GM19463 (cell line): ENCODE measurements at regions not wholly inside any gene's neighbourhood (a gene's known extent, or its start where the extent isn't known, plus 50 kb on each side); places are given as distances from the start of the nearest gene placed in this dataset.

Experiments
- ATAC-seq: cut with Tn5 transposase; IDR thresholded peaks from one replicate; pipeline ENCODE4 v1.9.1; 2021; ENCODE audit warnings: mild to moderate bottlenecking, moderate library complexity; ENCODE audit not compliant: unreplicated experiment

GRCh38 chr14:51539571-51540037 lies 112.1 kb upstream of the FRMD6 start:
- no peak for ATAC-seq

- no peak for ATAC-seq
Measured at GRCh38 chr14:51540364-51540763, 111.3 kb upstream of the FRMD6 start.

DNA sequence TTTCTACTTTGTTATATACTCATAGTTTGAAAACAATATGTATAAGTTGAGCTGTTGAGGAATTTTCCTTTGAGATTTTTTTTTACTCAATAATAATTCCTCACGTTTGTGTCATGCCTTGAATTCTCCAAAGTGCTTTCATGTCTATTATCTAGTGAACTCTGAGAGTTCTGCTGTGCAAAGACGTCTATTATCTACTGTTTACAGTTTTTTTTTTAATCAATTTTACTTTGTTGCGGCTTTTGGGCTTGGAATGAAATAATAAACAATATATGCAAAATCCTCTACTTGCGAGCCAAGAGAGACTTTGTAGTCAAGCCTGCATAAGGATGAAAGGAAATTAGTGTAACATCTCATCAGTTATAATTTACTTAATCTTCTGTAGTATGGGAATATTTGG lies 107.2 kb upstream of the FRMD6 start:
- no peak for ATAC-seq

DNA sequence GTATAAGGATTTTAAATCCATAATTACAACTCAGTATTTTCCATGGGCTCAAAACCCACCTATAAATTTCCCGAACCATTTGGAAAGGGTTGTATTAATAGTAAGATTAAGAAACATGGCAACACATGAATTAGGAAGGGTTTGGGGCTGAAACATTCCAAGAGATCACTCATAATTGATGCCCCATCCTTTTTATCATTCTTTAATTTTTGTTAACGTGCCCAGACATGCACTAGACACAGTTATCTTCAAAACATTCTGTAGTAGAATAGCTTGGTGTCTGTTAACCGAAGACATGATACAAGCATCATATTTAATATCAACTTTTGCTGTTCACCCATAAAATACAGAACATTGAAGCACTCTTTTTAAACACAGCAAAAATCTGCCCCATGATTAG lies 106.8 kb upstream of the FRMD6 start:
- ATAC-seq, result no peak

GRCh38 chr14:51545396-51545795 lies 106.3 kb upstream of the FRMD6 start:
- ATAC-seq, result no peak

- ATAC-seq, result no peak
Measured at GRCh38 chr14:51546099-51546498, 105.6 kb upstream of the FRMD6 start.

DNA sequence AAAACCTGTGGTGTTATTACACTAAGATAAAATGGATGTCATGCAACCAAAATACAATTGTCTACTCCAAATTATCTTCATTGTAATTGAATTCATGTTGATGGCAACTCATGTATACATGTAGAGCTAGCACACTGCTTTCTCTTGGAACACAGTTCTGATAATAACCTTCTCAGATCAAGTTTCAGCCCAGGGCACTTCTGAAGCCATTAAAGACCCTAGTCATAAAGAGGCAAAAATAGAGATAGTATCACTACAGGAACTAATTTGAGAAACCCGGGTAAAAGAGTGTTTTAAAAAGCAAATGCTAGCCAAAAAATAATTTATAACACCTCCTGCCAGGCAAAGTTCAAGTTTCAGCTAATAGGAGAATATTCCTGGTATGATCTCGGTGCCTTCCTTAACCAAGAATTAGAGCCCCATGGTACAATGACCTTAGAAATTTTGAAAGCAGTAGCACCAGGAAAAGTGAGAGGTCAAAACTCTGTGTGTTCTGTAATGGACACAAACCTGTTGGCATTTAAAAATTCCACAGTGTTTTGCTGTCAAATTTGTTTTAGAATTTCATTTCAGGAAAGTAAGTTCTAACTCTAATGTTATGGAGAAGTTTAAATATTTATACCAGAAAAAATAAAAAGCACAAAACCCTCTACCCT lies 105.0 kb upstream of the FRMD6 start:
- ATAC-seq, result no peak

GRCh38 chr14:51547260-51547659 lies 104.5 kb upstream of the FRMD6 start:
- ATAC-seq, result no peak

DNA sequence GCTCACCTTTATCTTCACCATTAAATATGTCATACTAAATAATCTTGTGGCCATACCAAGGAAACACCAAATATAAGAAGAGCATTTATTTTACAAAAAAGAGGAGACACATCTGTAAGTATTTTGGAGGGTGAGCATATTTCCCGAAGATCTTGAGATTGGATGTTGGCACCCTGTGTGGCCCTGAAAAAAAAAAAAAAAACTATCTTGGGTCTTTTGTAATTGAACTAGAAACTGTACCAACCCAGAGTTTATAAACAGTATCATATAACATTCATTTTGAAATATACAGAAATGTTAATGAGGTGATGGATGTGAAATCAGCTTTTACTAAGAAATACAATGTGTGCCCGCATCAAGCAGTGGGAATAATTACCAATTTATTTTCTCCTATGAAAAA lies 104.0 kb upstream of the FRMD6 start:
- no peak for ATAC-seq

GRCh38 chr14:51548187-51548586 lies 103.5 kb upstream of the FRMD6 start:
- no peak for ATAC-seq

- no peak for ATAC-seq
Measured at GRCh38 chr14:51550636-51551035, 101.1 kb upstream of the FRMD6 start.

GRCh38 chr14:51552275-51552674 lies 99.4 kb upstream of the FRMD6 start:
- ATAC-seq, result no peak

DNA sequence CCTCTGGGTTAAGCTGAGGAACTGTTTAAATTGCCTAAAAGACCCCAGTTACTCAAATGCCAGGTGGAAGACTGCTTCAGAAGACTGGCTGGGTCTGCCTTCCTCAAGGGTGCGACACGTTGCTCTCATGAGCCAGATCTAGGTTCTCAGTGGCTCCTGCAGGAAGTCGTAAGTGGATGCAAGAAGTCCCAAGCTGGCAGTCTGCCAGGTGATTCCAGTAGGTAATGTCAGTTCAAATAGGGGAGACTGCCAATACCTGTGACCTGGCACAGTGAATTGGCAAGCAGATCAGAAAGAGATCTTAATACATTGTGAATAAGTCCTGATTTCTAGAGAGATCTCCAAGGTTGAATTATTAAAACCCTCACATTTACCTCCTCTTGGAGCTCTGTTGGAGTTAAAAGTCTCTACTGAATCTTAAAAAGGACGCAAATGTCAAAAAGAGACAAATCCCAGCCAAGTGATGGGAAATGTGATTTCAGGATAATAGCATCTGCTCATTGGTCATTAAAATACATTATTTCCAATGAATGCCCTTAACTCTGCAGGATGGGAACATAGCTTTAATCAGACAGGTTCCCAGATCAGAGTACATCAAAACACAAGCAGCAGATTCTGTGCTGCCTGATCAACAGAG lies 98.8 kb upstream of the FRMD6 start:
- no peak for ATAC-seq

- no peak for ATAC-seq
Measured at GRCh38 chr14:51554339-51554920, 97.3 kb upstream of the FRMD6 start.

GRCh38 chr14:51554953-51555352 lies 96.8 kb upstream of the FRMD6 start:
- ATAC-seq, result no peak

GRCh38 chr14:51561141-51561540 lies 90.6 kb upstream of the FRMD6 start:
- ATAC-seq, result no peak

DNA sequence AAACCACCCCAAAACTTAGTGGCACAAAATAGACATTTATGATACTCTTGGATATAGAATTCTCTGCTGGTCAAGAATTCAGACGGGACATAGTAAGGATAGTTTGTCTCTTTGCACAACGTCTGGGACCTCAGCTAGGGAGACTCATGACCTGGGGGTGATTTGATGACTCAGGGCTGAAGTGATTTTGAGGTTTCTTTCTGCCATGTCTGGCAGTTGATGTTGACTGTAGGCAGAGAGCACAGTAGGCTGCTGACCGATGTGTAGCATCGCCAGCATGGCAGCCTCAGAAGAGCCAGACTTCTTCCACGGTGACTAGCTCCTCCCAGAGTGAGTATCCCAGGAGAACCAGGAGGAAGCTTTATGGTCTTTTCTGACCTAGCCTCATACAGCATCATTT lies 88.9 kb upstream of the FRMD6 start:
- ATAC-seq, result no peak

DNA sequence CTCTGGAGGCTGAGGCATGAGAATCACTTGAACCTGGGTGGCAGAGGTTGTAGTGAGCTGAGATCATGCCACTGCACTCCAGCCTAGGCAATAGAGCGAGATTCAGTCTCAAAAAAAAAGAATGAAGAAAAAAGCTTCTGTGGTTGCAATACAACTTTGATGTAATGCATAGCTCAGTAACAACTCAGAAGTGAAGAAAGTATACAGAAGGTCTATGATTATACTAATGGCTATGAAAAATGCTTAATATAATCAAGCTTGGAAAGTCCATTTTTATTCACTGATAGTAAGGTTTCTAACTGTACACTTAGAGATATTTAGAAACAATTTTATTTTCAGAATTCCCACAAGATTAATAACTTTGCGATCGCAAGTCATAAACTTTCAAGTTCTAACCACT lies 88.2 kb upstream of the FRMD6 start:
- ATAC-seq, result no peak

DNA sequence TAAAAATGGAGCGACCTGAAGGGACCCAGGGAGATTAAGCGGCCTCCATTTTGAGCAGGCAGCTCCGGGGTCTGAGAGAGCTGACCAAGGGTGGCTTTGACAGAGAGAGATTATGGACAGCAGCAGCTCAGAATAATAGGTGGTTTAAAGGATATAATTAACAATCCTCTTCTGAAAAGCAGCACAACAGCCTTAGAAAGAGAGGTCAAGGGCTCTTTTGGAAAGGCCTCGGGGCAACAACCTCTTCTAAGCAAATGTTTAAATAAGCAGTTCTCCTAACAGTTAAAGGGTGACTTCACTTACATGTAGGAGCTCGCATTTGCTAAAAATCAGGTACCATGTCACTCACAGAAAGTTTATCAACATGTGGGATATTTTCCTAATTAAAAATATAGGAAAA lies 87.2 kb upstream of the FRMD6 start:
- ATAC-seq, result no peak

DNA sequence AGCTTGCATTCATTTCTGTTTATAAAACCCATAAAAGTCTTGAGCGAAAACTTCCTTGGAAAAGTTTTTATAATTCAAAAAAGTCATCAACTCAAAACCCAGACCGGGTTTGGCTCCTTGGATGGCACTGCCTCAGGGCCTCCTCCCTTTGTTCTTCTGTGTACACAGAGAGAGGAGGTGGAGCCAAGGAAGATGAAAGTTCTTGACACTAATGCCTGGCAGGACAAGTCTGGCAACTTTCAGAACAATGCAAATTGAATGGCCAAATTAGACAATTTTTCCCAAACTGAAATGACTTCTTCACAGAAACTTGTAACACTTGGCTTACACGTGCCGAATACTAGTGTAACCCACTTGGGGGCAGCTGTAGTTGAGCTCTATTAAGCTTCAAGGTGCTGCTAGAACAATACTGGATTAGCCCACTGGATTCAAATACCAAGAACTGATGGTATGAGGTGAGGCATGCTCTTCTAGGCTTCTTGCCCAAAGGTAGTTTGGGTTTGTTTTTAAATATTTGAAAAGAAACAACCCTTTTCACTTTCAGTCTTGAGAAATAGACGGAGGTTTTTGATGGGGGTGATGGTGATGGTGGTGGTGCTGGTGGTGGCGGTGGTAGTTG lies 86.6 kb upstream of the FRMD6 start:
- ATAC-seq, result no peak

- ATAC-seq, result peak; percentile 58
Measured at GRCh38 chr14:51566831-51567582, 84.7 kb upstream of the FRMD6 start.
